AG09309 (cell line): ENCODE measurements at regions not wholly inside any gene's neighbourhood (a gene's known extent, or its start where the extent isn't known, plus 50 kb on each side); places are given as distances from the start of the nearest gene placed in this dataset.

Experiments used
- DNase-seq: peaks from one replicate; pipeline ENCODE4 v3.0.0-alpha.2; 2010; ENCODE audit warnings: low read depth
- H3K4me3 ChIP-seq: 2 replicates; pipeline ENCODE4 v1.5.1; 2011; ENCODE audit warnings: mild to moderate bottlenecking, low read depth, low read length, moderate library complexity; ENCODE audit not compliant: control insufficient read depth
- TF ChIP-seq, protein P1 (sequence below): IDR thresholded peaks from 2 replicates; pipeline ENCODE4 v1.5.1; 2011; ENCODE audit warnings: mild to moderate bottlenecking, low read depth, low read length, inconsistent platforms; ENCODE audit not compliant: insufficient read depth, control insufficient read depth; ENCODE audit errors: missing control alignments

DNA sequence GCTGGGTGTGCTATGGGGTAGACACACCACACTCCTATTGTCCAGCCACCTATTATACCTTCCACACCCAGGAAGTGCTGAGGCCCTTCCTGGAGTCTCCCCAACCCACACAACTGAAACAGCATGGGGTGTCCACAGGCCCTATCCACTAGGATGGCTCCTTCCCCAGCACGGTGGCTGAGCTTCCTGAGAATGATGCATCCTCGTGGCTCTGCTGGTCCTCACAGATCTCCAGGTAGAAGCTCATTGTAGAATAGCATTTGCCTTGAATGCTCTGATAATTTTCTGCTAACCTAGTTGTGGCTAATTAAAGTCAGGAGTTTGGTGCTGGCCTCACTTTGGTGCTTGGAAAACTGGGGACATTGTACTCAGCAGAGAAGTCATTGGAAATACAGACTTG lies 182.6 kb downstream of the ANKRD30B start:
- TF ChIP-seq, protein P1, sequence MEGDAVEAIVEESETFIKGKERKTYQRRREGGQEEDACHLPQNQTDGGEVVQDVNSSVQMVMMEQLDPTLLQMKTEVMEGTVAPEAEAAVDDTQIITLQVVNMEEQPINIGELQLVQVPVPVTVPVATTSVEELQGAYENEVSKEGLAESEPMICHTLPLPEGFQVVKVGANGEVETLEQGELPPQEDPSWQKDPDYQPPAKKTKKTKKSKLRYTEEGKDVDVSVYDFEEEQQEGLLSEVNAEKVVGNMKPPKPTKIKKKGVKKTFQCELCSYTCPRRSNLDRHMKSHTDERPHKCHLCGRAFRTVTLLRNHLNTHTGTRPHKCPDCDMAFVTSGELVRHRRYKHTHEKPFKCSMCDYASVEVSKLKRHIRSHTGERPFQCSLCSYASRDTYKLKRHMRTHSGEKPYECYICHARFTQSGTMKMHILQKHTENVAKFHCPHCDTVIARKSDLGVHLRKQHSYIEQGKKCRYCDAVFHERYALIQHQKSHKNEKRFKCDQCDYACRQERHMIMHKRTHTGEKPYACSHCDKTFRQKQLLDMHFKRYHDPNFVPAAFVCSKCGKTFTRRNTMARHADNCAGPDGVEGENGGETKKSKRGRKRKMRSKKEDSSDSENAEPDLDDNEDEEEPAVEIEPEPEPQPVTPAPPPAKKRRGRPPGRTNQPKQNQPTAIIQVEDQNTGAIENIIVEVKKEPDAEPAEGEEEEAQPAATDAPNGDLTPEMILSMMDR: no peak

DNA sequence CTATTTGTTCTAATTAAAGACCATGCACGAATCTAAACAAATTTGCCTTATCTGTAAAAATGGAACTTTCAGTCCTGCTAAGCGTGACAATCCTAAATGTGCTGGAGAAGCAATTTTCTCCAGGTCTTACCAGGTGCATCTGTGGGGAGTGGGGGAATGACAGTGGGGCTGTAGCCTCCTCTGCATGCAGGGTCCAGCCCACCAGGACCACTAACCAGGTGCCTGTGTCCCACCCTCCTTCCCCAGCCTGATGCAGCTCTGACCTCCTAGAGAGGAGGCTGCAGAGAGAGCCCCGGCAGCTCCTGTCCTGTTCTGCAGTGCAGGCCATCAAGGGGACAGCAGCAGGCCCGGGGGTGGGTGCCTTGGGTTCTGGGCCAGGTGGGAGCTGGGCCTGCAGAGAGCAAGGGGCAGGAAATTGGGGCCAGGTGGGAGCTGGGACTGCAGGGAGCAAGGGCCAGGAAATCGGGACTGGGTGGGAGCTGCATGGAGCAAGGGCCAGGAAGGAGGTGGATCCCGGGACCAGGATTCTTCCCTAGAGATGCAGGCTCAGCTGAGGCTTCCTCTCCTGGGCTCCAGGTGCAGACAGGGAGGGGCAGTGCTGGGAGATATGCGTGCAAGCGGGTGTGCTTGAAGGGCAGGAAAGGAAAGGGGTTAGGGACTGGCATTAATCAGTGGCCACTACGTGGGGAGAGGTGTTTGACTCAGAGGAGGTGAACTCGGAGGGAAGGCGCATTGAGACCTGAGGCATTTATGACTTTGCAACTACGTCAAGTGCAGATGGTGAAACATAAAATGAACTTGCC lies 185.3 kb downstream of the ANKRD30B start:
- H3K4me3 ChIP-seq: no peak overlapping the region
- TF ChIP-seq, protein P1: no peak
- DNase-seq: no peak

More for the DNA sequence above, 182.6 kb downstream of the ANKRD30B start:
- no peak for DNase-seq
- no peak overlapping the region for H3K4me3 ChIP-seq

DNA sequence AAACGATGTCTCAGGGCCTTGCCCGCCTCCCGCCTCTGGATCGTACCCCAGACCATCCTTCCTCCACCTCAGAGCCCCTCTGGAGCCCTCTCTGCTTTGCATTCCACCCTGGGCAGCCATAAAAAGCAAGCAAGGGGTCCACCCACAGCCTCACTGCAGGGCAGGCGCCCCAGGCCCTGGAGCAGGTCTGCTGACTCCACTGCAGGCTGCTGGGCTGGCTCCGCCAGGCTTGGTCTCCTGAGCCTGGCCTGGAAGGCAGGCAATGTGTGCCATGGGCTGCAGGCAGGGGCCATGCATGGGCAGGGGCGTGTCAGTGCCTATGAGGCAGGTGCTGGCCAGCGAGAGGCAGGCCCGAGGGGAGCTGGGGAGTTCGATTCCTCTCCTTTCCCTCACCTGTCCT lies 186.0 kb downstream of the ANKRD30B start:
- TF ChIP-seq, protein P1: no peak
- DNase-seq: no peak
- H3K4me3 ChIP-seq: no peak overlapping the region

DNA sequence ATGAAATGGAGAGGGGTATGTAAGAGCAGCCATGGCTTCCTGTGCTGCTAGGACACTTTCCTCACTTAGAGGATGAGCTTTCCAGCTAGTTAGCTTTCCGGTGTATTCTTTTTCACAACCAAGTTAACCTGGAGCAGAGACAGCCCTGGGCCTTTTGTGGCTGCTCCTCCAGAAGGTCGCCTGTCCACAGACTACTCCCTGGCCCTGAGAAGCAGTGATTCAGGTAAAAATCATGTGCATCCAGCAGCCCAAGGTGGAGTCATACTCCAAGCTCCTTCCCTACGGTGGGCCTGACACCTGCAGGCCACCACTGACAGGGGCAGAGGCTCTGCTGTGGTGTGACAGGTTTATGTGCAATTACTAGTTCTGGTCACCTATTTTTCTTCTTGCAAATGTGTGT lies 187.2 kb downstream of the ANKRD30B start:
- TF ChIP-seq, protein P1: no peak
- no peak overlapping the region for H3K4me3 ChIP-seq
- DNase-seq: no peak

DNA sequence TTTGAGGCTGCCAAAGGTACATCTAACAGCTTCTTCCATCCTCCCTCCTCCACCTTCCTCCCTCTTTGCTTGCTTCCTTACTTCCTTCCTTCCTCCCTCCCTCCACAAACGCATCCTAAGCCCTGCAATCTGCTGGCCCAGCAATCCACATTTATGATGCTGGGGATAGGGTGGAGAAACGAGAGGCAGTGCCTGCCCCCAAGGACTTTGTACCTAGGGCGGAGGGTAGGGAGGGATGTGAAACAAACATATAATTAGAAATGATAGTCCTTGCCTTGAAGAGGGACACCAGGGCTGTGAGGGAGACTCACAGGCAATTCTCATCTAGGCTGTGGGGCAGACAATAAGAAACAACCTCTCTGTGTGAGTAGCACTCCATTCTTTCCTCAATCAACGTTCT lies 188.3 kb downstream of the ANKRD30B start:
- no peak for DNase-seq
- no peak overlapping the region for H3K4me3 ChIP-seq
- TF ChIP-seq, protein P1: no peak

DNA sequence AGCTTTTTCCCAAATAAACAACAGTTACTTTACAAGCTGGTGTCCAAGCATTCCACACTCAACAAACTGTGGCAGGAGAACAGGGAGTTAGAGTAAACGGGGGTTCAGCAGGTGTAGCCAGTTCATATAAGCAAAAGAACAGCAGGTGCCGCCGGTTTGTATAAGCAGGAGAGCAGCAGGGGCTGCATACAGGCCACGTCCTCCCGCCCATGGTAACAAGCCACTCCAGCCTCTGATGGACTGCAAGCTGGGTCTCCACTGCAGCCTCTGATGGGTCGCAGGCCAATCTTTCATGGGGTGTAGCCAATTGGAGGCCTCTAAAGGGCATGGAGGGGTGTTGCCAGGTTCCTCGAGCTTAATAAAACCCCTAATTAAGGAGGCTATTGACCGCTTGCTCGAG lies 189.3 kb downstream of the ANKRD30B start:
- TF ChIP-seq, protein P1: no peak
- no peak for DNase-seq
- H3K4me3 ChIP-seq: no peak overlapping the region
